ENCODE measurements at regions not wholly inside any gene's neighbourhood (a gene's known extent, or its start where the extent isn't known, plus 50 kb on each side); places are given as distances from the start of the nearest gene placed in this dataset.

- TF ChIP-seq, protein P1, sequence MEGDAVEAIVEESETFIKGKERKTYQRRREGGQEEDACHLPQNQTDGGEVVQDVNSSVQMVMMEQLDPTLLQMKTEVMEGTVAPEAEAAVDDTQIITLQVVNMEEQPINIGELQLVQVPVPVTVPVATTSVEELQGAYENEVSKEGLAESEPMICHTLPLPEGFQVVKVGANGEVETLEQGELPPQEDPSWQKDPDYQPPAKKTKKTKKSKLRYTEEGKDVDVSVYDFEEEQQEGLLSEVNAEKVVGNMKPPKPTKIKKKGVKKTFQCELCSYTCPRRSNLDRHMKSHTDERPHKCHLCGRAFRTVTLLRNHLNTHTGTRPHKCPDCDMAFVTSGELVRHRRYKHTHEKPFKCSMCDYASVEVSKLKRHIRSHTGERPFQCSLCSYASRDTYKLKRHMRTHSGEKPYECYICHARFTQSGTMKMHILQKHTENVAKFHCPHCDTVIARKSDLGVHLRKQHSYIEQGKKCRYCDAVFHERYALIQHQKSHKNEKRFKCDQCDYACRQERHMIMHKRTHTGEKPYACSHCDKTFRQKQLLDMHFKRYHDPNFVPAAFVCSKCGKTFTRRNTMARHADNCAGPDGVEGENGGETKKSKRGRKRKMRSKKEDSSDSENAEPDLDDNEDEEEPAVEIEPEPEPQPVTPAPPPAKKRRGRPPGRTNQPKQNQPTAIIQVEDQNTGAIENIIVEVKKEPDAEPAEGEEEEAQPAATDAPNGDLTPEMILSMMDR (IDR thresholded peaks at IDR 0.05 in 4 of 5, conservative IDR thresholded peaks at IDR 0.05 in 1 of 5), result no peak
- TF ChIP-seq POLR2A (IDR thresholded peaks at IDR 0.05), result no peak
These were observed 835.0 kb upstream of the NCAM2 start for GRCh38 chr21:20163167-20163566.

Measured in gastrocnemius medialis (tissue), 4 donors.